Rectal smooth muscle tissue (tissue), 1 donor: ENCODE measurements at regions not wholly inside any gene's neighbourhood (a gene's known extent, or its start where the extent isn't known, plus 50 kb on each side); places are given as distances from the start of the nearest gene placed in this dataset.

ENCODE experiments used
- H3K27ac ChIP-seq: one replicate; pipeline ENCODE4 v1.7.0; 2013; ENCODE audit warnings: low read depth, low read length, inconsistent platforms
- H3K27me3 ChIP-seq: one replicate; pipeline ENCODE4 v1.7.0; 2013; ENCODE audit warnings: low read length; ENCODE audit not compliant: control insufficient read depth, insufficient read depth
- H3K36me3 ChIP-seq: one replicate; pipeline ENCODE4 v1.7.0; 2013; ENCODE audit warnings: low read length; ENCODE audit not compliant: control insufficient read depth, insufficient read depth
- H3K4me1 ChIP-seq: one replicate; pipeline ENCODE4 v1.7.0; 2013; ENCODE audit warnings: low read length; ENCODE audit not compliant: control insufficient read depth, insufficient read depth
- H3K4me3 ChIP-seq: one replicate; pipeline ENCODE4 v1.7.0; 2013; ENCODE audit warnings: low read length
- H3K9ac ChIP-seq: one replicate; pipeline ENCODE4 v1.7.0; 2013; ENCODE audit warnings: low read length

- Histone ChIP-seq H3K36me3 (no peaks in the 10 kb centered on the region), H3K27ac (no peak overlapping the region), H3K9ac (no peak overlapping the region), H3K27me3 (no peaks in the 10 kb centered on the region), H3K4me3 (no peak overlapping the region), H3K4me1 (no peaks in the 10 kb centered on the region)
These were observed 72.3 kb downstream of the SIK1 start for GRCh38 chr21:43354666-43355065.

- no peak overlapping the region for H3K27ac ChIP-seq
These were observed 72.9 kb downstream of the SIK1 start for GRCh38 chr21:43354026-43354420.

DNA sequence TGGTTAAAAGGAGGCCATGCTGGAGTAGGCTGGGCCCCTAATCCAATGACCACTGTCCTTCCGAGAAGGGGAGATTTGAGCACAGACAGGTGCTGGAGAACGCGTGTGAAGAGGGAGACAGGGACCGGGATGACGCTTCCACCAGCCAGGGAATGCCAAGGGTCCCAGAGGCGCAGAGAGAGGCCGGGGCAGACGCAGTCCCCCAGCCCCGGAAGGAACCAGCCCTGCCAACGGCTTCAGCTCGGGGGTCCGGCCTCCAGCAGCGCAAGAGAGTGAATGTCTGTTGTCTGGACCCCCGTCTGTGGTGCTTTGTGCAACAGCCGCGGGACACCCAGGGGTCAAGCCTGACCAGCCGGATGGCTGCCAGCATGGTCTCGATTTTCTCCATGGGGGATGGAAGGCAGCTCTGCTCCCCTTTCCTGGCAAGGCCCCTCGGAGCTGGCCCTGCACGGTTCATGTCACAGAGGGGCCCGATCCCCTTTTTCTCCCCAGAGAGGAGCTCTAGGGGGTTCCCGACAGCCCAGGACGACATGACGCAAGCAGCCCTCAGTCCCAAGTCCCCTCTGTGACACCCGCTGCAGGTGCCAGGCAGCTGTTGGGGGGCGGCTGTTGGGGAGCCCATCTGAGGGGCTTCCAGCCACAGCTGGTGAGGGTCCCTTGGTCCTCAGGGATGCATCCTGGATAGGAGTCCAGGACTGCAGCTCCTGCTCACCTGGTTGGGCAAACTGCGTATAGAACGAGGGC, 73.5 kb downstream of the SIK1 start:
- Histone ChIP-seq H3K9ac (no peak overlapping the region), H3K27ac (no peak overlapping the region), H3K4me3 (no peak overlapping the region), H3K4me1 (no peaks in the 10 kb centered on the region), H3K27me3 (no peaks in the 10 kb centered on the region), H3K36me3 (no peaks in the 10 kb centered on the region)

More at GRCh38 chr21:43354026-43354420, 72.9 kb downstream of the SIK1 start:
- H3K4me3 ChIP-seq, result no peak overlapping the region
- no peaks in the 10 kb centered on the region for H3K27me3 ChIP-seq
- H3K36me3 ChIP-seq, result no peaks in the 10 kb centered on the region
- H3K4me1 ChIP-seq, result no peaks in the 10 kb centered on the region
- no peak overlapping the region for H3K9ac ChIP-seq

- Histone ChIP-seq H3K4me1 (no peaks in the 10 kb centered on the region), H3K9ac (no peak overlapping the region), H3K36me3 (no peaks in the 10 kb centered on the region), H3K4me3 (no peak overlapping the region), H3K27me3 (no peaks in the 10 kb centered on the region), H3K27ac (no peak overlapping the region)
These were observed 74.2 kb downstream of the SIK1 start for GRCh38 chr21:43352568-43353281.

DNA sequence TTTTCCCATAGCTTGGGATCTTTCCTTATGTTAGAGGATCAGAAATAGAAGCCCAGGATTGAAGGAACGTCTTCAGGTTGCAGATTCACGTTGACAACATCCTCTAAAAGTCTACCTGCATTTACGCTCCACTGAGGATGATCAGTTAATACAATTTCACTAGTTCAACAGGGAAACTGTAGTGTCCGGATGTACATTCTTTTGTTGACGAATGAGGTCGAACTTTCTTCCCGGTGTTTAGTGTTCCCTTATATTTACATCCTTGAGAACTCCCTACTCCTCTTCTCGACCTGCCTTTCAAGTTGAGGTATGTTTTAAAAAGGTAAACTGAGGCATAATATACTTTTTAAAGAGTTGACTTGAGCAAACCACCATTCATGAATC, 74.8 kb downstream of the SIK1 start:
- no peak overlapping the region for H3K27ac ChIP-seq
- no peaks in the 10 kb centered on the region for H3K4me1 ChIP-seq

GRCh38 chr21:43351501-43352153, 75.3 kb downstream of the SIK1 start:
- Histone ChIP-seq H3K4me3 (no peak overlapping the region), H3K4me1 (no peaks in the 10 kb centered on the region), H3K9ac (no peak overlapping the region), H3K27me3 (no peaks in the 10 kb centered on the region), H3K27ac (no peak overlapping the region), H3K36me3 (no peaks in the 10 kb centered on the region)

More for the DNA sequence above, 74.8 kb downstream of the SIK1 start:
- Histone ChIP-seq H3K36me3 (no peaks in the 10 kb centered on the region), H3K27me3 (no peaks in the 10 kb centered on the region), H3K9ac (no peak overlapping the region), H3K4me3 (no peak overlapping the region)

DNA sequence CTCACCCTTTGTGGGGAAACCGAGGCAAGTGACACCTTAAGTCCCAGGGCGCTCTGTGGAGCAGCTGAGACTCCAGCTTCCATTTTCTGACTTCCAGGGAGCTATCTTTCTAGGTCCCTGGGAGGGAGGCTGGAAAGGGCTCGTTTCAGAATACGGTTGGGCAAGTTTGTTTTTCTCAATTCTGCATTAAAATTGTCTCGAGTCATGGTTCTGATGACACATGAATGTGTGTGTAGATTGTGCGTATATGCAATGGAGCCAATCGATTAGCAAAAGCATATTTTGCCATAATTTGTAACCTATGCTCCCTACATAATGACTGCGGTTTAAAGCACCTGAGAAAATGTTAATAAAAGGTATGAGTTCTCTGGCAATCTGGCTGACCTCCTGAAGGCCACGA, 77.3 kb downstream of the SIK1 start:
- Histone ChIP-seq H3K36me3 (no peaks in the 10 kb centered on the region), H3K27ac (no peak overlapping the region), H3K4me3 (no peak overlapping the region), H3K4me1 (no peaks in the 10 kb centered on the region), H3K27me3 (no peaks in the 10 kb centered on the region), H3K9ac (no peak overlapping the region)

DNA sequence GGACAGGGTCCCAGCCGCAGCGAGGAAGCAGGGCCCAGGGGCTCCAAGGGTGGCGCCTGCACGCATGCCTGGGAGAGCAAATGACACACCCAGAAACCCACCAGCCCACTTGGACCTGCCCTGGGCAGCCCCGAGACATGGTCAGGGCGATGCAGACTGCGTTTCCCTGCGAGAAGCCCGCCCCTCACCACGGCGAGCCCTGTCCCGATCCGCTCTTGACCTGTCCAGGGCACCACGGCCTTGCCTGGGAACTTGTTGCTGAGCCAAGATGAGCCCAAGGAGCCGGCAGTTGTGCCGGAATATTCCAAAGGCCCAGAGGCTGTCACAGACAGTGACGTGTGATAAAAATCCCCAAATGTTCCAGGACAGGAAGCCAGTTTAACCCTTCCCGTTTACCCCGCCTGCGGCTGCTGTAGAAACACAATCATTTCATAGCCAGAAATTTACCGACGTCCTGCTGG, 78.1 kb downstream of the SIK1 start:
- no peaks in the 10 kb centered on the region for H3K36me3 ChIP-seq
- H3K27me3 ChIP-seq, result no peaks in the 10 kb centered on the region
- H3K4me3 ChIP-seq, result no peak overlapping the region
- H3K27ac ChIP-seq, result no peak overlapping the region
- H3K4me1 ChIP-seq, result no peaks in the 10 kb centered on the region
- no peak overlapping the region for H3K9ac ChIP-seq

DNA sequence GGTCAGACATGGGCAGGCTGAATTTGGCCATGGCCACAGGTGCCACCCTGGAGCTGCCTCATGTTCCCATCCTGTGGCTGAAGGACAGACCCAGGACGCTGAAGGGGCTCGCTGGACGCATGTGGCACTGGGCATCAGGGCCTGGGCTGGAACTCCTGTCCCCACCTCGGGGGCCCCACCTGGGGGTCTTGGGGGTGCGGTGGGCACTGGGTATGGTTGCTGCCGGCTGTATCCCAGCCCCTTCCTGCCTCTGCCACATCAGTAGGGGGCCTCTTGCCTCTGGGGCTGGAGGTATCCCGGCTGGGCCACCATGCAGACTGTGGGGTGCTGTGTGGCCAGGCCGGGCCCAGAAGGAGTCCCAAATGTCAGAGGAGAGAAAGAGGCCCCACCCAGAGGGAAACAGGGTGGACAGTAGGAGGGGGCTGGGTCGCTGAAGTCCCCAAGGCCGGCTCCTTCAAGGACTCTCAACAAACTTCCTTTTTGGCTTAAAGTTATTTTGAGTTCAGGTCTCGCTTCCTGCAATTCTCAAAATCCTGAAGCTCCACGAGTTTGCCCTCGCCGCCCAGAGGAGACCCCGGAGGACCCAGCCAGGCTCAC, 78.7 kb downstream of the SIK1 start:
- Histone ChIP-seq H3K27me3 (no peaks in the 10 kb centered on the region), H3K4me3 (no peak overlapping the region), H3K9ac (no peak overlapping the region), H3K4me1 (no peaks in the 10 kb centered on the region), H3K27ac (no peak overlapping the region), H3K36me3 (no peaks in the 10 kb centered on the region)

- Histone ChIP-seq H3K36me3 (no peaks in the 10 kb centered on the region), H3K27me3 (no peaks in the 10 kb centered on the region), H3K9ac (no peak overlapping the region), H3K4me3 (no peak overlapping the region), H3K4me1 (no peaks in the 10 kb centered on the region), H3K27ac (no peak overlapping the region)
These were observed 79.3 kb downstream of the SIK1 start for GRCh38 chr21:43347461-43348169.

DNA sequence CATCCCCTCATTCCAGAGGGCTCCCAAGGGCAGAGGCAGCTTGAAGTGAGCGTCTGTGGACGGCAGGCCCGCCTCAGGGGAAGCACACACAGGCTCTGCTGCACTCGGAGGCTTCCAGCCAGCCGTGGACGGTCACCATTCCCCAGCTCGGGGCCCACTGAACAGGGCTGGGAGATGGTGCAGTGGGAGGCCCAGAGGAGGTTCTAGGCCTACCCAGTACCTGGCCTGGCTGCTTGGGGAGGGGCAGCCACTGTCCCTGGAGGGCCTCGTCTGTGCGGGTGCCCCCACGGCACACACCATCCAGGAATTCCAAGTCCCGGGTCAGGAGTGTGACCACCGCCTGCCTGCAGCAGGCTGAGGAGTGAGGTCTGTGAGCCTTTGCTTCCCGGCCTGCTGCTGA, 80.4 kb downstream of the SIK1 start:
- H3K9ac ChIP-seq, result no peak overlapping the region
- no peaks in the 10 kb centered on the region for H3K4me1 ChIP-seq
- H3K27ac ChIP-seq, result no peak overlapping the region
- H3K4me3 ChIP-seq, result no peak overlapping the region
- no peaks in the 10 kb centered on the region for H3K27me3 ChIP-seq
- no peaks in the 10 kb centered on the region for H3K36me3 ChIP-seq
